GM23338 (cell line): ENCODE measurements at regions not wholly inside any gene's neighbourhood (a gene's known extent, or its start where the extent isn't known, plus 50 kb on each side); places are given as distances from the start of the nearest gene placed in this dataset.
"Not testable (repeated sequence)": the region's sequence is repeated elsewhere in the genome, so short reads cannot be mapped to it uniquely, and the experiment has no call there.

ENCODE experiments used
- ATAC-seq: fragments of 200-7000 bp; cut with Tn5 transposase; 3 replicates; pipeline ENCODE4 v1.9.1; 2020
- DNase-seq: peaks from one replicate; pipeline ENCODE4 v3.0.0-alpha.2; 2015; ENCODE audit warnings: low spot score
- H2AFZ ChIP-seq: fragments of 200-600 bp; sonication (generic); 2 replicates; pipeline ENCODE4 v1.8.0; 2016; ENCODE audit warnings: antibody characterized with exemption, mild to moderate bottlenecking, moderate library complexity
- H3F3A ChIP-seq: fragments of 200-600 bp; sonication (generic); replicated peaks from 2 replicates; pipeline ENCODE4 v1.8.0; 2017; ENCODE audit warnings: antibody characterized with exemption, mixed run types, low read depth
- H3K27ac ChIP-seq: fragments of 200-600 bp; sonication (generic); 2 replicates; pipeline ENCODE4 v1.6.1; 2016; ENCODE audit warnings: low read depth
- H3K27me3 ChIP-seq: fragments of 200-600 bp; sonication (generic); 2 replicates; pipeline ENCODE4 v1.8.0; 2016; ENCODE audit warnings: mild to moderate bottlenecking, mixed run types, moderate library complexity; ENCODE audit not compliant: insufficient read depth
- H3K36me3 ChIP-seq: fragments of 200-600 bp; sonication (generic); 2 replicates; pipeline ENCODE4 v1.8.0; 2016; ENCODE audit warnings: mild to moderate bottlenecking; ENCODE audit not compliant: insufficient read depth
- H3K4me1 ChIP-seq: fragments of 200-600 bp; sonication (generic); 2 replicates; pipeline ENCODE4 v1.8.0; 2016; ENCODE audit warnings: mild to moderate bottlenecking, moderate library complexity; ENCODE audit not compliant: insufficient read depth
- H3K4me2 ChIP-seq: fragments of 200-600 bp; sonication (generic); 2 replicates; pipeline ENCODE4 v1.7.1; 2017; ENCODE audit warnings: mixed run types
- H3K4me3 ChIP-seq: fragments of 200-600 bp; sonication (generic); 2 replicates; pipeline ENCODE4 v1.6.1; 2016; ENCODE audit warnings: mixed run types
- H3K79me2 ChIP-seq: fragments of 200-600 bp; sonication (generic); replicated peaks from 2 replicates; pipeline ENCODE4 v1.8.0; 2017; ENCODE audit warnings: mild to moderate bottlenecking; ENCODE audit not compliant: insufficient read depth
- H3K9me2 ChIP-seq: fragments of 200-600 bp; sonication (generic); 2 replicates; pipeline ENCODE4 v1.8.0; 2017; ENCODE audit not compliant: insufficient read depth
- H4K20me1 ChIP-seq: fragments of 200-600 bp; sonication (generic); replicated peaks from 2 replicates; pipeline ENCODE4 v1.8.0; 2017; ENCODE audit warnings: mild to moderate bottlenecking; ENCODE audit not compliant: insufficient read depth
- H3K27ac Mint-ChIP-seq: 2 replicates; pipeline ENCODE4 v1.8.0; 2020; ENCODE audit warnings: inconsistent platforms, mild to moderate bottlenecking, moderate library complexity, mixed read lengths
- H3K27me3 Mint-ChIP-seq: 3 replicates; pipeline ENCODE4 v1.8.0; 2022; ENCODE audit warnings: low read depth, mild to moderate bottlenecking, moderate library complexity, mixed read lengths, inconsistent platforms; ENCODE audit not compliant: insufficient read depth, poor library complexity
- H3K36me3 Mint-ChIP-seq: 3 replicates; pipeline ENCODE4 v1.8.0; 2021; ENCODE audit warnings: low read depth, mild to moderate bottlenecking, inconsistent platforms, moderate library complexity, mixed read lengths
- H3K4me1 Mint-ChIP-seq: 3 replicates; pipeline ENCODE4 v1.8.0; 2020; ENCODE audit warnings: mild to moderate bottlenecking, inconsistent platforms, mixed read lengths
- H3K4me3 Mint-ChIP-seq: 3 replicates; pipeline ENCODE4 v1.8.0; 2021; ENCODE audit warnings: moderate library complexity, mild to moderate bottlenecking, inconsistent platforms, mixed read lengths
- H3K9me3 Mint-ChIP-seq: 3 replicates; pipeline ENCODE4 v1.8.0; 2020; ENCODE audit warnings: moderate library complexity, mild to moderate bottlenecking, inconsistent platforms, mixed read lengths
- CREB1 ChIP-seq: fragments of 250-450 bp; sonication (Bioruptor Pico); IDR thresholded peaks from 2 replicates; pipeline ENCODE4 v1.5.0; 2020; ENCODE audit warnings: low read depth, mild to moderate bottlenecking, moderate library complexity
- EZH2 ChIP-seq: fragments of 200-600 bp; sonication (generic); IDR thresholded peaks from one replicate; pipeline ENCODE4 v1.8.0; 2017; ENCODE audit warnings: antibody characterized with exemption, mild to moderate bottlenecking, low read depth; ENCODE audit not compliant: unreplicated experiment
- POLR2AphosphoS5 ChIP-seq: IDR thresholded peaks from 2 replicates; pipeline ENCODE4 v1.6.1; 2016; ENCODE audit warnings: antibody characterized with exemption, low read depth
- TF ChIP-seq, protein P1 (sequence below): IDR thresholded peaks from one replicate; pipeline ENCODE4 v1.6.1; 2018; ENCODE audit warnings: antibody characterized with exemption; ENCODE audit not compliant: unreplicated experiment
- TF ChIP-seq, protein P2 (sequence below), 2 experiments: fragments of 200-600 bp in 1 of 2; sonication (generic) in 1 of 2; conservative IDR thresholded peaks; 2 replicates each; pipeline versions ENCODE4 v1.5.1 to v1.6.1; 2016 to 2017; ENCODE audit warnings: antibody characterized with exemption in 2 of 2, low read depth in 2 of 2, mild to moderate bottlenecking in 2 of 2, moderate library complexity in 1 of 2

DNA sequence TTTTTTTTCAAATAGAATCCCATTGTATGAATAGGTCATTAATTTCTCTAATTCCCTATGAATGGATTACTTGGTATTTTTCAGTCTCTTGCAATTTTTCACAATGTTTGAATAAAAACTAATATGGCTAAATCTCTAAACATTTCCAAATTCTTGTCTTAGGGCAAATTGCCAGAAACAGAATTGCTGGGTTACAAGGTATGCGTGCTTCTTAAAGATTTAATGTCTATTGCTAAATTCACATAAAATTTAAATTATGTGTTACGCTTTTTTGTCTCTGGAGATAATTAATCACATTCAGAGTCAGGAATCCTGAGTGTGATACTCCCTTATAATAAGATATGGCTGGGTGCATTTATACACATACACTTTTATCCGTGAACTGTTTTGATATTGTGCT, 264.5 kb upstream of the TBL1XR1 start:
- H3K4me1 Mint-ChIP-seq: peaks cover 12% of the 10 kb centered on the region
- Histone ChIP-seq H2AFZ (no peak overlapping the region), H3K4me3 (no peak overlapping the region), H3F3A (no peaks in the 10 kb centered on the region), H3K9me2 (no peaks in the 10 kb centered on the region; the same call in 1 of the 2 replicates), H3K27ac (no peak overlapping the region), H3K4me1 (peaks cover 24% of the 10 kb centered on the region), H3K27me3 (no peaks in the 10 kb centered on the region), H3K79me2 (no peaks in the 10 kb centered on the region), H3K36me3 (no peaks in the 10 kb centered on the region), H4K20me1 (no peaks in the 10 kb centered on the region), H3K4me2 (no peak overlapping the region)
- no peaks in the 10 kb centered on the region for H3K36me3 Mint-ChIP-seq
- H3K27ac Mint-ChIP-seq: no peak overlapping the region
- TF ChIP-seq EZH2 (no peak), POLR2AphosphoS5 (no peak), CREB1 (CRISPR knock-in tag) (no peak)
- TF ChIP-seq, protein P1, sequence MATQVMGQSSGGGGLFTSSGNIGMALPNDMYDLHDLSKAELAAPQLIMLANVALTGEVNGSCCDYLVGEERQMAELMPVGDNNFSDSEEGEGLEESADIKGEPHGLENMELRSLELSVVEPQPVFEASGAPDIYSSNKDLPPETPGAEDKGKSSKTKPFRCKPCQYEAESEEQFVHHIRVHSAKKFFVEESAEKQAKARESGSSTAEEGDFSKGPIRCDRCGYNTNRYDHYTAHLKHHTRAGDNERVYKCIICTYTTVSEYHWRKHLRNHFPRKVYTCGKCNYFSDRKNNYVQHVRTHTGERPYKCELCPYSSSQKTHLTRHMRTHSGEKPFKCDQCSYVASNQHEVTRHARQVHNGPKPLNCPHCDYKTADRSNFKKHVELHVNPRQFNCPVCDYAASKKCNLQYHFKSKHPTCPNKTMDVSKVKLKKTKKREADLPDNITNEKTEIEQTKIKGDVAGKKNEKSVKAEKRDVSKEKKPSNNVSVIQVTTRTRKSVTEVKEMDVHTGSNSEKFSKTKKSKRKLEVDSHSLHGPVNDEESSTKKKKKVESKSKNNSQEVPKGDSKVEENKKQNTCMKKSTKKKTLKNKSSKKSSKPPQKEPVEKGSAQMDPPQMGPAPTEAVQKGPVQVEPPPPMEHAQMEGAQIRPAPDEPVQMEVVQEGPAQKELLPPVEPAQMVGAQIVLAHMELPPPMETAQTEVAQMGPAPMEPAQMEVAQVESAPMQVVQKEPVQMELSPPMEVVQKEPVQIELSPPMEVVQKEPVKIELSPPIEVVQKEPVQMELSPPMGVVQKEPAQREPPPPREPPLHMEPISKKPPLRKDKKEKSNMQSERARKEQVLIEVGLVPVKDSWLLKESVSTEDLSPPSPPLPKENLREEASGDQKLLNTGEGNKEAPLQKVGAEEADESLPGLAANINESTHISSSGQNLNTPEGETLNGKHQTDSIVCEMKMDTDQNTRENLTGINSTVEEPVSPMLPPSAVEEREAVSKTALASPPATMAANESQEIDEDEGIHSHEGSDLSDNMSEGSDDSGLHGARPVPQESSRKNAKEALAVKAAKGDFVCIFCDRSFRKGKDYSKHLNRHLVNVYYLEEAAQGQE: no peak
- TF ChIP-seq, protein P2, sequence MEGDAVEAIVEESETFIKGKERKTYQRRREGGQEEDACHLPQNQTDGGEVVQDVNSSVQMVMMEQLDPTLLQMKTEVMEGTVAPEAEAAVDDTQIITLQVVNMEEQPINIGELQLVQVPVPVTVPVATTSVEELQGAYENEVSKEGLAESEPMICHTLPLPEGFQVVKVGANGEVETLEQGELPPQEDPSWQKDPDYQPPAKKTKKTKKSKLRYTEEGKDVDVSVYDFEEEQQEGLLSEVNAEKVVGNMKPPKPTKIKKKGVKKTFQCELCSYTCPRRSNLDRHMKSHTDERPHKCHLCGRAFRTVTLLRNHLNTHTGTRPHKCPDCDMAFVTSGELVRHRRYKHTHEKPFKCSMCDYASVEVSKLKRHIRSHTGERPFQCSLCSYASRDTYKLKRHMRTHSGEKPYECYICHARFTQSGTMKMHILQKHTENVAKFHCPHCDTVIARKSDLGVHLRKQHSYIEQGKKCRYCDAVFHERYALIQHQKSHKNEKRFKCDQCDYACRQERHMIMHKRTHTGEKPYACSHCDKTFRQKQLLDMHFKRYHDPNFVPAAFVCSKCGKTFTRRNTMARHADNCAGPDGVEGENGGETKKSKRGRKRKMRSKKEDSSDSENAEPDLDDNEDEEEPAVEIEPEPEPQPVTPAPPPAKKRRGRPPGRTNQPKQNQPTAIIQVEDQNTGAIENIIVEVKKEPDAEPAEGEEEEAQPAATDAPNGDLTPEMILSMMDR (conservative IDR thresholded peaks at IDR 0.05; ENCODE audit: low read depth in 2 of 2): no peak
- no peak overlapping the region for H3K4me3 Mint-ChIP-seq
- H3K27me3 Mint-ChIP-seq: no peaks in the 10 kb centered on the region
- ATAC-seq (no peak), DNase-seq (no peak)
- H3K9me3 Mint-ChIP-seq: no peaks in the 10 kb centered on the region

DNA sequence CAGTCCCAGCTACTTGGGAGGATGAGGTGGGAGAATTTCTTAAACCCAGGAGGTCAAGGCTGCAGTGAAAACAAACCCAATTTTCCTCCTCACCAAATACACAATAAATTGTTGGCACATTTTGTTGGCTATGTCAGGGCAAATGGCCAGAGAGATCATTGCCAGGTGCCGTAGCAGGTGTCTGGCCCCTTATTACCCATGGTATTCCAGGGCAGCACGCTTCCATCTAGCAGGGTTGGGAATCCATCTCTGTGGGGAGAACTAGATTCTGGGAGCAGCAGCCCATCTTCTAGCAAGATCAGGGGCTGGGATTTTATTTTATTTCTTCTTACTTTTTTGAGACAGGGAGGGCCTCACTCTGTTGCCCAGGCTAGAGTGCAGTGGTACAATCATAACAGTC, 266.1 kb upstream of the TBL1XR1 start:
- H3K9me3 Mint-ChIP-seq, H3K9me2 ChIP-seq, H3K27me3 Mint-ChIP-seq, H3K27ac ChIP-seq, H3K79me2 ChIP-seq, H4K20me1 ChIP-seq, H3F3A ChIP-seq, H2AFZ ChIP-seq, ATAC-seq, H3K36me3 ChIP-seq, H3K36me3 Mint-ChIP-seq, DNase-seq, H3K4me3 ChIP-seq, H3K4me2 ChIP-seq, H3K27ac Mint-ChIP-seq, H3K4me3 Mint-ChIP-seq, H3K27me3 ChIP-seq: not testable (repeated sequence)
- H3K4me1 ChIP-seq: peaks cover 24% of the 10 kb centered on the region
- H3K4me1 Mint-ChIP-seq: peaks cover 12% of the 10 kb centered on the region

DNA sequence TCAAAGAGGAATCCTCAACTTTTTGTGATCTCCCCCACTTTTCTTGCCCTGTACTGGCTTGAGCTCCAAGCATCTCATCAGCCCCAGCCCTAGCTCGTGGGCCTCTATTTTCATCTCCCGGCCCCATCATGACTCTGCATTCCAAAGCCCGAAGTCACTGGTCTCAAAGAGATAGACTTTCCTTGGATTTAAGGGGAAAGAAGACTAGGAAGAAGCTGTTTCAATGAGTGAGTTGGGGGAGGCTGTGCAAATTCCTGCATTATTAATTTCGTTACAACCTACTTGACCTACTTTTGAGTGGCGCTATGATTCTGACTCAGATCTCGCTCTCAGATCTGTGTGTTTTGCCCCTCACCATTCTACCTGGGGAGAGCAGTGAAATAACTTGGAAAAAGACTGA, 266.6 kb upstream of the TBL1XR1 start:
- Histone ChIP-seq H3K4me3 (no peak overlapping the region), H4K20me1 (no peaks in the 10 kb centered on the region), H3K27me3 (no peaks in the 10 kb centered on the region), H3K79me2 (no peaks in the 10 kb centered on the region), H3K36me3 (no peaks in the 10 kb centered on the region), H3F3A (no peaks in the 10 kb centered on the region), H3K4me1 (peaks cover 24% of the 10 kb centered on the region), H2AFZ (peak overlapping the region; percentile 60; the same call in 1 of the 2 replicates), H3K4me2 (no peak overlapping the region), H3K9me2 (no peaks in the 10 kb centered on the region; the same call in 1 of the 2 replicates), H3K27ac (no peak overlapping the region)
- Mint-ChIP-seq H3K36me3 (no peaks in the 10 kb centered on the region), H3K27me3 (no peaks in the 10 kb centered on the region), H3K9me3 (no peaks in the 10 kb centered on the region), H3K4me1 (peaks cover 12% of the 10 kb centered on the region), H3K4me3 (no peak overlapping the region), H3K27ac (0 out of 2 replicates have a peak overlapping the region, but pooled peaks have one; percentile 8)
- DNase-seq: peak; percentile 28
- ATAC-seq: peak; percentile 41
- no peak for TF ChIP-seq EZH2
